ENCODE measurements at regions not wholly inside any gene's neighbourhood (a gene's known extent, or its start where the extent isn't known, plus 50 kb on each side); places are given as distances from the start of the nearest gene placed in this dataset.

DNA sequence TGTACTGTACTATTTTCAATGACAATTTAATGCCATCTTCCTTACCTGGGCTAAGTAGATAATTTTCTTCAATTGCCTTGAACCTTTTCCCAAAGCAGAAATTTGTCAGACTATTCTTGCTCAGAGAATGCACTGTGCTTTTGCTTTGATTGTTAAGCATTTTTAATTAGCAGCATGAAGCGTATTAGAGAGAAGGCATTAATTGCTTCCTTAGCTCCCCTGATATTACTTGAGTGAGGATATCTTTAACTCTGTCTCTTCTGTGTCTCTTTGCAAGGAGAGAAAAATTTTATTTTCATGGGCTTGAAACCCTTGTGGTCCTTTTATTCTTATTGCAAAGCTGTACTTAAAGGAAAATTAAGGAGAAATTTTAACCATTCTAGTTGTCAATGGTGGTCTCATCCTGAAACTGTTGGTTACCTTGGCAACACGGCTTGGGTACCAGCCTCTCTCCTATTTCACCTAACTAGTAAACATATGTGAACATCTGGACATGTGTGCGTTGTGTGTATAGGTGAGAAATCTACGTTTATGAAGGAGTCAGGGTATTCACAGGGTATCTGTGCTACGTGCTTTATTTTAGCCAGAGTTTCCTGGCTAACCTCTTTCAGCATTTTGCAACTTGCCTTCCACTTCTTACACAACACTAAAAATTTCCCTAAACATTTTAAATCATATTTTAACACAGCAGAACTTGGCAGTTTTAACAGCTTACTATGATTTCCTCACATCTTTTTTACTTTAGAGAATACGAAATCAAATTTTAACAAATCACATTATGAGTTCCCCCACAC is 225.5 kb downstream of the KLF5 start:
- TF ChIP-seq, protein P1, sequence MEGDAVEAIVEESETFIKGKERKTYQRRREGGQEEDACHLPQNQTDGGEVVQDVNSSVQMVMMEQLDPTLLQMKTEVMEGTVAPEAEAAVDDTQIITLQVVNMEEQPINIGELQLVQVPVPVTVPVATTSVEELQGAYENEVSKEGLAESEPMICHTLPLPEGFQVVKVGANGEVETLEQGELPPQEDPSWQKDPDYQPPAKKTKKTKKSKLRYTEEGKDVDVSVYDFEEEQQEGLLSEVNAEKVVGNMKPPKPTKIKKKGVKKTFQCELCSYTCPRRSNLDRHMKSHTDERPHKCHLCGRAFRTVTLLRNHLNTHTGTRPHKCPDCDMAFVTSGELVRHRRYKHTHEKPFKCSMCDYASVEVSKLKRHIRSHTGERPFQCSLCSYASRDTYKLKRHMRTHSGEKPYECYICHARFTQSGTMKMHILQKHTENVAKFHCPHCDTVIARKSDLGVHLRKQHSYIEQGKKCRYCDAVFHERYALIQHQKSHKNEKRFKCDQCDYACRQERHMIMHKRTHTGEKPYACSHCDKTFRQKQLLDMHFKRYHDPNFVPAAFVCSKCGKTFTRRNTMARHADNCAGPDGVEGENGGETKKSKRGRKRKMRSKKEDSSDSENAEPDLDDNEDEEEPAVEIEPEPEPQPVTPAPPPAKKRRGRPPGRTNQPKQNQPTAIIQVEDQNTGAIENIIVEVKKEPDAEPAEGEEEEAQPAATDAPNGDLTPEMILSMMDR (IDR thresholded peaks at IDR 0.05) = no peak
- H3K4me3 ChIP-seq (ENCODE audit: low read depth, low read length) = no peak overlapping the region
- no peaks in the 10 kb centered on the region for H3K4me1 ChIP-seq
- no peaks in the 10 kb centered on the region for H3K79me2 ChIP-seq
- H3K4me2 ChIP-seq (ENCODE audit: low read length) = no peak overlapping the region
- H3K27ac ChIP-seq = no peak overlapping the region
- no peak overlapping the region for H3K9ac ChIP-seq
- no peak overlapping the region for H2AFZ ChIP-seq
- H3K36me3 ChIP-seq (ENCODE audit: control insufficient read depth, insufficient read depth, low read length) = no peaks in the 10 kb centered on the region
- H3K9me3 ChIP-seq (ENCODE audit: control insufficient read depth, low read length) = no peaks in the 10 kb centered on the region
- no peaks in the 10 kb centered on the region for H3K27me3 ChIP-seq (ENCODE audit: control insufficient read depth, insufficient read depth, low read length)

GRCh38 chr13:73283636-73284035 is 224.8 kb downstream of the KLF5 start:
- no peaks in the 10 kb centered on the region for H3K27me3 ChIP-seq (ENCODE audit: control insufficient read depth, insufficient read depth, low read length)
- no peak overlapping the region for H3K4me3 ChIP-seq (ENCODE audit: low read depth, low read length)
- TF ChIP-seq, protein P1 (IDR thresholded peaks at IDR 0.05) = no peak
- H3K9me3 ChIP-seq (ENCODE audit: control insufficient read depth, low read length) = no peaks in the 10 kb centered on the region
- H3K79me2 ChIP-seq = no peaks in the 10 kb centered on the region
- no peaks in the 10 kb centered on the region for H3K36me3 ChIP-seq (ENCODE audit: control insufficient read depth, insufficient read depth, low read length)
- no peak overlapping the region for H2AFZ ChIP-seq
- H3K4me2 ChIP-seq (ENCODE audit: low read length) = no peak overlapping the region
- H3K27ac ChIP-seq = no peak overlapping the region
- H3K9ac ChIP-seq = no peak overlapping the region
- H3K4me1 ChIP-seq = no peaks in the 10 kb centered on the region

DNA sequence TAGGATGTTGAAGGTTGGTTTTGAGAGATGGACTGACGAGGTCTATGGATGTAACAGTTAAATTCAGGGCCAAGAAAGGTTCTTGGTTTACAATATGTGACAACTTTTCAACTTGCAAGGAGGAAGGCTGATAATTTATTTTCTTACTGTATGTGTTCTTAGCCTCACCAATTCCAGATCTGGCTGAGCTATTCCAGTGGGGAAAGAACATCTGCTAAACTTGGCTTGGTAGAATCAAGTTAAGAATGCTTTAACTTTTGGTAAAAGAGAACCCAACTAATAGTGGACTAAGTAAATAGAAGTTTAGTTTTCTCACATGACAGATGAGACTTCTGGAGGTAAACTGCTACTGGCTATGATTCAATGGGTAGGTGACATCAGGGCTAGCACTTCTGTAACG is 222.9 kb downstream of the KLF5 start:
- H3K4me2 ChIP-seq (ENCODE audit: low read length) = no peak overlapping the region
- no peaks in the 10 kb centered on the region for H3K36me3 ChIP-seq (ENCODE audit: control insufficient read depth, insufficient read depth, low read length)
- H3K4me1 ChIP-seq = no peaks in the 10 kb centered on the region
- TF ChIP-seq, protein P1 (IDR thresholded peaks at IDR 0.05) = no peak
- no peaks in the 10 kb centered on the region for H3K27me3 ChIP-seq (ENCODE audit: control insufficient read depth, insufficient read depth, low read length)
- H3K79me2 ChIP-seq = no peaks in the 10 kb centered on the region
- no peak overlapping the region for H3K27ac ChIP-seq
- H2AFZ ChIP-seq = no peak overlapping the region
- H3K9me3 ChIP-seq (ENCODE audit: control insufficient read depth, low read length) = no peaks in the 10 kb centered on the region
- no peak overlapping the region for H3K9ac ChIP-seq
- H3K4me3 ChIP-seq (ENCODE audit: low read depth, low read length) = no peak overlapping the region

DNA sequence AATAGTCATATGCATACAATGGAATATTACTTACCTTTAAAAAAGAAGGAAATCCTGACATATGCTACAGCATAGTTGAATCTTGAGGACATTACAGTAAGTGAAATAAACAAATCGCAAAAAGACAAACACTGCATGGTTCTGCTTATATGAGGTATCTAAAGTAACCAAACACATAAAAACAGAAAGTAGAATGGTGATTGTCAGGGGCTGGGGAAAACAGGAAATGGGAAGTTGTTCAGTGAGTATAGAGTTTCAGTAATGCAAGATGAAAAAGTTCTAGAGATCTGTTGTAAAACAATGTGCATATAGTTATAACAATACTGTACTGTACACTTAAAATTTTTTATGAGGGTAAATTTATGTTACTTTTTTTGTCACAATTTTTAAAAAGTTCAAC is 219.4 kb downstream of the KLF5 start:
- no peak overlapping the region for H3K9ac ChIP-seq
- no peaks in the 10 kb centered on the region for H3K4me1 ChIP-seq
- H3K79me2 ChIP-seq = no peaks in the 10 kb centered on the region
- TF ChIP-seq, protein P1 (IDR thresholded peaks at IDR 0.05) = no peak
- H2AFZ ChIP-seq = no peak overlapping the region
- no peaks in the 10 kb centered on the region for H3K9me3 ChIP-seq (ENCODE audit: control insufficient read depth, low read length)
- no peaks in the 10 kb centered on the region for H3K27me3 ChIP-seq (ENCODE audit: control insufficient read depth, insufficient read depth, low read length)
- no peaks in the 10 kb centered on the region for H3K36me3 ChIP-seq (ENCODE audit: control insufficient read depth, insufficient read depth, low read length)
- H3K4me3 ChIP-seq (ENCODE audit: low read depth, low read length) = no peak overlapping the region
- no peak overlapping the region for H3K27ac ChIP-seq
- H3K4me2 ChIP-seq (ENCODE audit: low read length) = no peak overlapping the region

GRCh38 chr13:73275163-73275562 is 216.4 kb downstream of the KLF5 start:
- no peaks in the 10 kb centered on the region for H3K27me3 ChIP-seq (ENCODE audit: control insufficient read depth, insufficient read depth, low read length)
- H2AFZ ChIP-seq = no peak overlapping the region
- H3K79me2 ChIP-seq = no peaks in the 10 kb centered on the region
- no peak overlapping the region for H3K4me3 ChIP-seq (ENCODE audit: low read depth, low read length)
- H3K36me3 ChIP-seq (ENCODE audit: control insufficient read depth, insufficient read depth, low read length) = no peaks in the 10 kb centered on the region
- H3K9ac ChIP-seq = no peak overlapping the region
- no peaks in the 10 kb centered on the region for H3K9me3 ChIP-seq (ENCODE audit: control insufficient read depth, low read length)
- no peak overlapping the region for H3K27ac ChIP-seq
- no peak overlapping the region for H3K4me2 ChIP-seq (ENCODE audit: low read length)
- TF ChIP-seq, protein P1 (IDR thresholded peaks at IDR 0.05) = no peak
- H3K4me1 ChIP-seq = no peaks in the 10 kb centered on the region
